ENCODE measurements at regions not wholly inside any gene's neighbourhood (a gene's known extent, or its start where the extent isn't known, plus 50 kb on each side); places are given as distances from the start of the nearest gene placed in this dataset.

GRCh38 chr4:96639932-96640331, 800.0 kb downstream of the PDHA2 start:
- Histone ChIP-seq H2AFZ (ENCODE audit: control insufficient read depth, low read depth, low read length) (no peak overlapping the region), H3K4me1 (ENCODE audit: control insufficient read depth, insufficient read depth, low read length) (no peaks in the 10 kb centered on the region), H3K4me2 (ENCODE audit: control insufficient read depth, insufficient read depth) (no peak overlapping the region), H3K4me3 (no peak overlapping the region), H3K36me3 (ENCODE audit: control insufficient read depth in 2 of 2, insufficient read depth in 2 of 2, low read length in 1 of 2) (no peaks in the 10 kb centered on the region), H3K27ac (ENCODE audit: control insufficient read depth, insufficient read depth) (no peak overlapping the region), H3K27me3 (replicated peaks in 1 of 2; ENCODE audit: control insufficient read depth in 2 of 2, insufficient read depth in 2 of 2, low read length in 1 of 2) (no peaks in the 10 kb centered on the region), H4K20me1 (ENCODE audit: control insufficient read depth, insufficient read depth) (no peaks in the 10 kb centered on the region), H3K9me3 (replicated peaks; ENCODE audit: control insufficient read depth, insufficient read depth, low read length) (no peaks in the 10 kb centered on the region), H3K79me2 (ENCODE audit: control insufficient read depth, insufficient read depth, low read length) (no peaks in the 10 kb centered on the region), H3K9ac (ENCODE audit: control insufficient read depth, insufficient read depth, low read length) (no peak overlapping the region)
- FAIRE-seq (no peak), ATAC-seq (no peak), DNase-seq (ENCODE audit: low read depth, low spot score) (no peak)
- BruUV-seq (replicated peaks): no TSS peak
- SMC1A ChIA-PET (ENCODE audit: uncharacterized antibody, unreplicated experiment): interaction anchor here (1.1 kb wide), 1 partner anchor 10 kb away, joined by 4 read pairs; no protein-coding TSS in a partner anchor
- no peak for TF ChIP-seq ASH2L (IDR thresholded peaks at IDR 0.05; ENCODE audit: borderline replicate concordance, low read depth)
- TF ChIP-seq, protein P1, sequence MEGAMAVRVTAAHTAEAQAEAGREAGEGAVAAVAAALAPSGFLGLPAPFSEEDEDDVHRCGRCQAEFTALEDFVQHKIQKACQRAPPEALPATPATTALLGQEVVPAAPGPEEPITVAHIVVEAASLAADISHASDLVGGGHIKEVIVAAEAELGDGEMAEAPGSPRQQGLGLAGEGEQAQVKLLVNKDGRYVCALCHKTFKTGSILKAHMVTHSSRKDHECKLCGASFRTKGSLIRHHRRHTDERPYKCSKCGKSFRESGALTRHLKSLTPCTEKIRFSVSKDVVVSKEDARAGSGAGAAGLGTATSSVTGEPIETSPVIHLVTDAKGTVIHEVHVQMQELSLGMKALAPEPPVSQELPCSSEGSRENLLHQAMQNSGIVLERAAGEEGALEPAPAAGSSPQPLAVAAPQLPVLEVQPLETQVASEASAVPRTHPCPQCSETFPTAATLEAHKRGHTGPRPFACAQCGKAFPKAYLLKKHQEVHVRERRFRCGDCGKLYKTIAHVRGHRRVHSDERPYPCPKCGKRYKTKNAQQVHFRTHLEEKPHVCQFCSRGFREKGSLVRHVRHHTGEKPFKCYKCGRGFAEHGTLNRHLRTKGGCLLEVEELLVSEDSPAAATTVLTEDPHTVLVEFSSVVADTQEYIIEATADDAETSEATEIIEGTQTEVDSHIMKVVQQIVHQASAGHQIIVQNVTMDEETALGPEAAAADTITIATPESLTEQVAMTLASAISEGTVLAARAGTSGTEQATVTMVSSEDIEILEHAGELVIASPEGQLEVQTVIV (IDR thresholded peaks at IDR 0.05; ENCODE audit: borderline replicate concordance, partially characterized antibody): no peak
- TF ChIP-seq, protein P2, sequence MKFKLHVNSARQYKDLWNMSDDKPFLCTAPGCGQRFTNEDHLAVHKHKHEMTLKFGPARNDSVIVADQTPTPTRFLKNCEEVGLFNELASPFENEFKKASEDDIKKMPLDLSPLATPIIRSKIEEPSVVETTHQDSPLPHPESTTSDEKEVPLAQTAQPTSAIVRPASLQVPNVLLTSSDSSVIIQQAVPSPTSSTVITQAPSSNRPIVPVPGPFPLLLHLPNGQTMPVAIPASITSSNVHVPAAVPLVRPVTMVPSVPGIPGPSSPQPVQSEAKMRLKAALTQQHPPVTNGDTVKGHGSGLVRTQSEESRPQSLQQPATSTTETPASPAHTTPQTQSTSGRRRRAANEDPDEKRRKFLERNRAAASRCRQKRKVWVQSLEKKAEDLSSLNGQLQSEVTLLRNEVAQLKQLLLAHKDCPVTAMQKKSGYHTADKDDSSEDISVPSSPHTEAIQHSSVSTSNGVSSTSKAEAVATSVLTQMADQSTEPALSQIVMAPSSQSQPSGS (IDR thresholded peaks at IDR 0.05; ENCODE audit: low read length): no peak
- POLR2A ChIA-PET: no interaction called here
- CTCF ChIA-PET: no interaction called here
- RAD21 ChIA-PET (ENCODE audit: unreplicated experiment): no interaction called here
- in situ Hi-C loops (cut with MboI): no loop called here
- intact Hi-C loops (cut with micrococcal nuclease; ENCODE audit: unreplicated experiment): no loop called here

- CTCF ChIA-PET: no interaction called here
- SMC1A ChIA-PET (ENCODE audit: uncharacterized antibody, unreplicated experiment): interaction anchor here (0.6 kb wide), 1 partner anchor 9 kb away, joined by 3 read pairs; no protein-coding TSS in a partner anchor
- 7% methylated on average over 2 of the region's 2 CpGs for WGBS (ENCODE audit: insufficient coverage, insufficient replicate concordance, low lambda C conversion rate, missing lambda C conversion rate)
- FAIRE-seq (no peak), DNase-seq (ENCODE audit: low read depth, low spot score) (no peak), ATAC-seq (no peak)
- Histone ChIP-seq H3K79me2 (ENCODE audit: control insufficient read depth, insufficient read depth, low read length) (no peaks in the 10 kb centered on the region), H3K36me3 (ENCODE audit: control insufficient read depth in 2 of 2, insufficient read depth in 2 of 2, low read length in 1 of 2) (no peaks in the 10 kb centered on the region), H3K9ac (ENCODE audit: control insufficient read depth, insufficient read depth, low read length) (no peak overlapping the region), H3K27ac (ENCODE audit: control insufficient read depth, insufficient read depth) (no peak overlapping the region), H3K4me2 (ENCODE audit: control insufficient read depth, insufficient read depth) (no peak overlapping the region), H3K27me3 (replicated peaks in 1 of 2; ENCODE audit: control insufficient read depth in 2 of 2, insufficient read depth in 2 of 2, low read length in 1 of 2) (no peaks in the 10 kb centered on the region), H2AFZ (ENCODE audit: control insufficient read depth, low read depth, low read length) (no peak overlapping the region), H3K4me1 (ENCODE audit: control insufficient read depth, insufficient read depth, low read length) (no peaks in the 10 kb centered on the region), H3K9me3 (replicated peaks; ENCODE audit: control insufficient read depth, insufficient read depth, low read length) (no peaks in the 10 kb centered on the region), H4K20me1 (ENCODE audit: control insufficient read depth, insufficient read depth) (no peaks in the 10 kb centered on the region), H3K4me3 (no peak overlapping the region)
- in situ Hi-C loops (cut with MboI): no loop called here
- POLR2A ChIA-PET: no interaction called here
- intact Hi-C loops (cut with micrococcal nuclease; ENCODE audit: unreplicated experiment): no loop called here
- RAD21 ChIA-PET (ENCODE audit: unreplicated experiment): no interaction called here
- BruUV-seq (replicated peaks): no TSS peak
- TF ChIP-seq ZNF274 (IDR thresholded peaks at IDR 0.05; ENCODE audit: insufficient read depth, insufficient read length) (no peak), SREBF2 (IDR thresholded peaks at IDR 0.05; ENCODE audit: low read length) (no peak), CBX3 (IDR thresholded peaks at IDR 0.05; ENCODE audit: borderline replicate concordance, low read depth) (no peak), EGR1 (IDR thresholded peaks at IDR 0.05; ENCODE audit: borderline replicate concordance in 1 of 2, low read depth in 2 of 2, low read length in 2 of 2) (no peak), PAX8 (IDR thresholded peaks at IDR 0.05) (no peak), ASH2L (IDR thresholded peaks at IDR 0.05; ENCODE audit: borderline replicate concordance, low read depth) (no peak)
- TF ChIP-seq, protein P3, sequence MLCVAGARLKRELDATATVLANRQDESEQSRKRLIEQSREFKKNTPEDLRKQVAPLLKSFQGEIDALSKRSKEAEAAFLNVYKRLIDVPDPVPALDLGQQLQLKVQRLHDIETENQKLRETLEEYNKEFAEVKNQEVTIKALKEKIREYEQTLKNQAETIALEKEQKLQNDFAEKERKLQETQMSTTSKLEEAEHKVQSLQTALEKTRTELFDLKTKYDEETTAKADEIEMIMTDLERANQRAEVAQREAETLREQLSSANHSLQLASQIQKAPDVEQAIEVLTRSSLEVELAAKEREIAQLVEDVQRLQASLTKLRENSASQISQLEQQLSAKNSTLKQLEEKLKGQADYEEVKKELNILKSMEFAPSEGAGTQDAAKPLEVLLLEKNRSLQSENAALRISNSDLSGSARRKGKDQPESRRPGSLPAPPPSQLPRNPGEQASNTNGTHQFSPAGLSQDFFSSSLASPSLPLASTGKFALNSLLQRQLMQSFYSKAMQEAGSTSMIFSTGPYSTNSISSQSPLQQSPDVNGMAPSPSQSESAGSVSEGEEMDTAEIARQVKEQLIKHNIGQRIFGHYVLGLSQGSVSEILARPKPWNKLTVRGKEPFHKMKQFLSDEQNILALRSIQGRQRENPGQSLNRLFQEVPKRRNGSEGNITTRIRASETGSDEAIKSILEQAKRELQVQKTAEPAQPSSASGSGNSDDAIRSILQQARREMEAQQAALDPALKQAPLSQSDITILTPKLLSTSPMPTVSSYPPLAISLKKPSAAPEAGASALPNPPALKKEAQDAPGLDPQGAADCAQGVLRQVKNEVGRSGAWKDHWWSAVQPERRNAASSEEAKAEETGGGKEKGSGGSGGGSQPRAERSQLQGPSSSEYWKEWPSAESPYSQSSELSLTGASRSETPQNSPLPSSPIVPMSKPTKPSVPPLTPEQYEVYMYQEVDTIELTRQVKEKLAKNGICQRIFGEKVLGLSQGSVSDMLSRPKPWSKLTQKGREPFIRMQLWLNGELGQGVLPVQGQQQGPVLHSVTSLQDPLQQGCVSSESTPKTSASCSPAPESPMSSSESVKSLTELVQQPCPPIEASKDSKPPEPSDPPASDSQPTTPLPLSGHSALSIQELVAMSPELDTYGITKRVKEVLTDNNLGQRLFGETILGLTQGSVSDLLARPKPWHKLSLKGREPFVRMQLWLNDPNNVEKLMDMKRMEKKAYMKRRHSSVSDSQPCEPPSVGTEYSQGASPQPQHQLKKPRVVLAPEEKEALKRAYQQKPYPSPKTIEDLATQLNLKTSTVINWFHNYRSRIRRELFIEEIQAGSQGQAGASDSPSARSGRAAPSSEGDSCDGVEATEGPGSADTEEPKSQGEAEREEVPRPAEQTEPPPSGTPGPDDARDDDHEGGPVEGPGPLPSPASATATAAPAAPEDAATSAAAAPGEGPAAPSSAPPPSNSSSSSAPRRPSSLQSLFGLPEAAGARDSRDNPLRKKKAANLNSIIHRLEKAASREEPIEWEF (IDR thresholded peaks at IDR 0.05; ENCODE audit: insufficient replicate concordance, low read depth, low read length): no peak
Observed at GRCh38 chr4:96642490-96642889, 802.6 kb downstream of the PDHA2 start.

Data from GM12878 (cell line).